ENCODE measurements at regions not wholly inside any gene's neighbourhood (a gene's known extent, or its start where the extent isn't known, plus 50 kb on each side); places are given as distances from the start of the nearest gene placed in this dataset.

DNA sequence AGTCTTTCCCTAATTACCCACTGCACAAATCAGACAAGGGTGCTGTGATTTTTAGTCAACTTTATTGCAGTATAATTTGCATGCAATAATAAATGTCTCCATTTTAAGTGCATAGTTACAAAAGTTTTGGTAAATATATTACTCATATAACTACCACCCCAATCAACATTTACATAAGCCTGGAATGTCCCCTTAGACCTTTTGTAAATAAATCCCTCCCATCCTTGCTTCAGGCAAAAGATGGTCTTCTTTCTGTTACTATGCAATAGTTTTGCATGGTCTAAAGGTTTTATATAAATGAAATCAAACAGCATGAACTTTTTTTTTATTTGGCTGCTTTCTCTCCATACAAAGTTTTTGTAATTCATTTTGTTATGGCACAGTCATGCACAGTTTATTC, 235.4 kb downstream of the PYDC2 start:
- Mint-ChIP-seq H3K4me1 (no peaks in the 10 kb centered on the region), H3K27ac (no peak overlapping the region), H3K36me3 (ENCODE audit: low read depth) (no peaks in the 10 kb centered on the region), H3K9me3 (no peaks in the 10 kb centered on the region), H3K4me3 (no peak overlapping the region), H3K27me3 (peaks cover 7% of the 10 kb centered on the region)
- no peak for ATAC-seq (ENCODE audit: low read depth)
- TF ChIP-seq, protein P1, sequence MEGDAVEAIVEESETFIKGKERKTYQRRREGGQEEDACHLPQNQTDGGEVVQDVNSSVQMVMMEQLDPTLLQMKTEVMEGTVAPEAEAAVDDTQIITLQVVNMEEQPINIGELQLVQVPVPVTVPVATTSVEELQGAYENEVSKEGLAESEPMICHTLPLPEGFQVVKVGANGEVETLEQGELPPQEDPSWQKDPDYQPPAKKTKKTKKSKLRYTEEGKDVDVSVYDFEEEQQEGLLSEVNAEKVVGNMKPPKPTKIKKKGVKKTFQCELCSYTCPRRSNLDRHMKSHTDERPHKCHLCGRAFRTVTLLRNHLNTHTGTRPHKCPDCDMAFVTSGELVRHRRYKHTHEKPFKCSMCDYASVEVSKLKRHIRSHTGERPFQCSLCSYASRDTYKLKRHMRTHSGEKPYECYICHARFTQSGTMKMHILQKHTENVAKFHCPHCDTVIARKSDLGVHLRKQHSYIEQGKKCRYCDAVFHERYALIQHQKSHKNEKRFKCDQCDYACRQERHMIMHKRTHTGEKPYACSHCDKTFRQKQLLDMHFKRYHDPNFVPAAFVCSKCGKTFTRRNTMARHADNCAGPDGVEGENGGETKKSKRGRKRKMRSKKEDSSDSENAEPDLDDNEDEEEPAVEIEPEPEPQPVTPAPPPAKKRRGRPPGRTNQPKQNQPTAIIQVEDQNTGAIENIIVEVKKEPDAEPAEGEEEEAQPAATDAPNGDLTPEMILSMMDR (IDR thresholded peaks at IDR 0.05): no peak
- DNase-seq: no peak
- ChIA-PET CTCF (no interaction called here), POLR2A (no interaction called here)
- intact Hi-C loops (cut with micrococcal nuclease): no loop called here

DNA sequence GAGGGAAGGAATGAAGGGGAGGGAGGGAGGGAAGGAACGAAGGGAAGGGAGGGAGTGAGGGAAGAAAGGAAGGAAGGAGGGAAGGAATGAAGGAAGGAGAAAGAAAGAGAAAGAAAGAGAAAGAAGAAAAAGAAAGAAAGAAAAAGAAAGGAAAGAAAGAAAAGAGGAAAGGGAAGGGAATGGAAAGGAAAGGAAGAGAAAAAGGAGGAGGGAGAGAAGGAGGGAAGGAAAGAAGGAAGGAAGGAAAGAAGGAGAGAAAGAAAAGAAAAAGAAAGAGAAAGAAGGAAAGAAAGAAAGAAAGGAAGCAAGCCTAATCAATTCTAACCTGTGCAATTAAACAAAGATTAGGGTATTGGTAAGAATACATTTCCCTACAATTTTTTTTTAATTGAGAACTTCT, 238.6 kb downstream of the PYDC2 start:
- intact Hi-C loops (cut with micrococcal nuclease): no loop called here
- Mint-ChIP-seq H3K36me3 (ENCODE audit: low read depth) (no peaks in the 10 kb centered on the region), H3K9me3 (no peaks in the 10 kb centered on the region), H3K27ac (no peak overlapping the region), H3K4me1 (no peaks in the 10 kb centered on the region), H3K4me3 (no peak overlapping the region), H3K27me3 (peaks cover 10% of the 10 kb centered on the region)
- DNase-seq: no peak
- ChIA-PET POLR2A (no interaction called here), CTCF (no interaction called here)
- ATAC-seq (ENCODE audit: low read depth): no peak
- TF ChIP-seq, protein P1 (IDR thresholded peaks at IDR 0.05): no peak

DNA sequence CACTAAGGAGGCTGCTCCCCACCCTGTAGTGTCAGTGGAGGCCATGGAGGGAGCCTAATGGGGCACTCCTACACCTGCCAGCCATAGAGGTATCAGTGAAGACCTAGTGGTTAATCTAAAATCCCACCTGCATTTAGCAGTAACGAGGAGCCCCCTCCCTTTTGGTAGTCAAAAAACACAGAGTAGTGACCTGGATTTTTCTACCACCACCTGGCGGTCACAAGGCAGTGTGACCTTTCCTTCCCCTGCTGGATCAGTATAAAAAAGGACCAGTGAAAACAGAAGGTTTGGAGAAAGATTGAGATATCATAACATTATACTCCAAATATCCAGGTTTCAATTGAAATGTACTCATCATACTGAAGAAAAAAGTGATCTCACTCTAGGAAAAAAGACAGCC, 241.2 kb downstream of the PYDC2 start:
- ATAC-seq (ENCODE audit: low read depth) (no peak), DNase-seq (no peak)
- Mint-ChIP-seq H3K9me3 (peaks cover 2% of the 10 kb centered on the region), H3K36me3 (ENCODE audit: low read depth) (no peaks in the 10 kb centered on the region), H3K4me1 (no peaks in the 10 kb centered on the region), H3K4me3 (no peak overlapping the region), H3K27ac (no peak overlapping the region), H3K27me3 (peaks cover 10% of the 10 kb centered on the region)
- TF ChIP-seq, protein P1 (IDR thresholded peaks at IDR 0.05): no peak
- intact Hi-C loops (cut with micrococcal nuclease): no loop called here
- POLR2A ChIA-PET: no interaction called here
- CTCF ChIA-PET: no interaction called here

DNA sequence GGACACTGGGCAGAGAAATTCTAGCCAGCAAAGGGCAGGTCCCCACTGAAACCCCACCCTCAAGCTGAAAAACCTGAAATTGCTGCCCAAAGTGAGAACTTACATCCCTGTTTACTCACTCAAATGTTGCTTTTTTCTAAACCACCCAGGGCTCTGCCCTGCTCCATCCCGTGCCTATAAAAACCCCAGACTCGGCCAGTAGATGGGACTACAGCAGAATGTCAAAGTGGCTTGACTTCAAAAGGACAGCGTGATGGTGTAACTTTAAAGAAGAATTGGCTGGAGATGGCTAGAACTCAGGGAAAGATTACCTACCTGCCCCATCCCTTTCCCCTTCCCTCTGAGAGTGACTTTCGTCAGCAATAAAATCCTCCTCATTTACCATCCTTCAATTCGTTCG, 246.9 kb downstream of the PYDC2 start:
- POLR2A ChIA-PET: no interaction called here
- no peaks in the 10 kb centered on the region for H3K36me3 Mint-ChIP-seq (ENCODE audit: low read depth)
- ATAC-seq (ENCODE audit: low read depth): no peak

DNA sequence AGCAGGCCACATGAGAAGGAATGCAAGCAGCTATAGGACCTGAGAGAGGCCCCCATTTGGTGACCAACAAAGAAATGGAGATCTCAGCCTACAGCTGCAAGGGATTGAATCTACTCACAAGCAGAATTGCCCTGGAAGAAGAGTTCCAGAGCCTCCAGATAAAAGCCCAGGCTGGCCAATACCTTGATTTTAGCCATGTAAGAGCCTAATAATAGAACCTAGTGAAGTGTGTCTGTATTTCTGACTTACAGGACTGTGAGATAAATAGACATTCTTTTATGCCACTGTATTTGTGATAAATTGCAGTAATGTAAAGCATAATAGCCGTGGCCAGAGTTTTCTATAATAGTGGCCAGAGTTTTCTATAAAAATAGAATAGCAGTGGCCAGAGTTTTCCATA, 254.6 kb downstream of the PYDC2 start:
- H3K27me3 Mint-ChIP-seq: no peaks in the 10 kb centered on the region
- H3K4me3 Mint-ChIP-seq: no peak overlapping the region
- H3K27ac Mint-ChIP-seq: no peak overlapping the region
- H3K36me3 Mint-ChIP-seq (ENCODE audit: low read depth): no peaks in the 10 kb centered on the region
- POLR2A ChIA-PET: no interaction called here
- H3K9me3 Mint-ChIP-seq: no peaks in the 10 kb centered on the region
- TF ChIP-seq, protein P1 (IDR thresholded peaks at IDR 0.05): no peak
- no peak for ATAC-seq (ENCODE audit: low read depth)
- DNase-seq: no peak
- intact Hi-C loops (cut with micrococcal nuclease): no loop called here
- no peaks in the 10 kb centered on the region for H3K4me1 Mint-ChIP-seq
- CTCF ChIA-PET: no interaction called here

More for the DNA sequence above, 246.9 kb downstream of the PYDC2 start:
- TF ChIP-seq, protein P1 (IDR thresholded peaks at IDR 0.05): no peak
- Mint-ChIP-seq H3K4me1 (no peaks in the 10 kb centered on the region), H3K9me3 (peaks cover 4% of the 10 kb centered on the region), H3K27ac (no peak overlapping the region), H3K4me3 (no peak overlapping the region), H3K27me3 (no peaks in the 10 kb centered on the region)
- CTCF ChIA-PET: no interaction called here
- intact Hi-C loops (cut with micrococcal nuclease): no loop called here
- no peak for DNase-seq
